HL-60 (cell line): ENCODE measurements at regions not wholly inside any gene's neighbourhood (a gene's known extent, or its start where the extent isn't known, plus 50 kb on each side); places are given as distances from the start of the nearest gene placed in this dataset.

Source experiments
- POLR2AphosphoS5 ChIP-seq: IDR thresholded peaks from 2 replicates; pipeline ENCODE4 v1.6.1; 2012; ENCODE audit warnings: low read depth
- TF ChIP-seq, protein P1 (sequence below): IDR thresholded peaks from one replicate; pipeline ENCODE4 v1.5.1; 2011; ENCODE audit warnings: low read length, control low read depth, inconsistent platforms; ENCODE audit not compliant: insufficient read depth

DNA sequence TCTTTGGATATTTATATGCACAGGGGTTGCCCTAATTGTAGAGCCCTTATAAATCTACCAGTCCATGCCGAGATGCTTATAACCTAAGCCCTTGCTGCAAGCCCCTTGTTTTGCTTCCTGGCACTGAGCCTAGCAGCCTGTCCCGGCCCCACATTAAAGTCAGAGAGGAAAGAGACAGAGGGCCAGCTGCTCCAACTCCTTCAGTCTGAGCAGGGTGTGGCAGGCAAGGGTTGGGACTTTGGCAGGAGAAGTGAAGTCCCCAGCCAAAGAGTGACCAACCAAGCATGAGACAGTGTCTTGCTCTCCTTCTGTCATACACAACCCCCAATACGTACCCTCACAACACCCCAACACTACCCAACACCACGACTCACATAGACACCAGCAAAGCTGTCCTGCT, 54.7 kb upstream of the FZD7 start:
- TF ChIP-seq, protein P1, sequence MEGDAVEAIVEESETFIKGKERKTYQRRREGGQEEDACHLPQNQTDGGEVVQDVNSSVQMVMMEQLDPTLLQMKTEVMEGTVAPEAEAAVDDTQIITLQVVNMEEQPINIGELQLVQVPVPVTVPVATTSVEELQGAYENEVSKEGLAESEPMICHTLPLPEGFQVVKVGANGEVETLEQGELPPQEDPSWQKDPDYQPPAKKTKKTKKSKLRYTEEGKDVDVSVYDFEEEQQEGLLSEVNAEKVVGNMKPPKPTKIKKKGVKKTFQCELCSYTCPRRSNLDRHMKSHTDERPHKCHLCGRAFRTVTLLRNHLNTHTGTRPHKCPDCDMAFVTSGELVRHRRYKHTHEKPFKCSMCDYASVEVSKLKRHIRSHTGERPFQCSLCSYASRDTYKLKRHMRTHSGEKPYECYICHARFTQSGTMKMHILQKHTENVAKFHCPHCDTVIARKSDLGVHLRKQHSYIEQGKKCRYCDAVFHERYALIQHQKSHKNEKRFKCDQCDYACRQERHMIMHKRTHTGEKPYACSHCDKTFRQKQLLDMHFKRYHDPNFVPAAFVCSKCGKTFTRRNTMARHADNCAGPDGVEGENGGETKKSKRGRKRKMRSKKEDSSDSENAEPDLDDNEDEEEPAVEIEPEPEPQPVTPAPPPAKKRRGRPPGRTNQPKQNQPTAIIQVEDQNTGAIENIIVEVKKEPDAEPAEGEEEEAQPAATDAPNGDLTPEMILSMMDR: no peak
- no peak for TF ChIP-seq POLR2AphosphoS5
